ENCODE measurements at regions not wholly inside any gene's neighbourhood (a gene's known extent, or its start where the extent isn't known, plus 50 kb on each side); places are given as distances from the start of the nearest gene placed in this dataset.

DNA sequence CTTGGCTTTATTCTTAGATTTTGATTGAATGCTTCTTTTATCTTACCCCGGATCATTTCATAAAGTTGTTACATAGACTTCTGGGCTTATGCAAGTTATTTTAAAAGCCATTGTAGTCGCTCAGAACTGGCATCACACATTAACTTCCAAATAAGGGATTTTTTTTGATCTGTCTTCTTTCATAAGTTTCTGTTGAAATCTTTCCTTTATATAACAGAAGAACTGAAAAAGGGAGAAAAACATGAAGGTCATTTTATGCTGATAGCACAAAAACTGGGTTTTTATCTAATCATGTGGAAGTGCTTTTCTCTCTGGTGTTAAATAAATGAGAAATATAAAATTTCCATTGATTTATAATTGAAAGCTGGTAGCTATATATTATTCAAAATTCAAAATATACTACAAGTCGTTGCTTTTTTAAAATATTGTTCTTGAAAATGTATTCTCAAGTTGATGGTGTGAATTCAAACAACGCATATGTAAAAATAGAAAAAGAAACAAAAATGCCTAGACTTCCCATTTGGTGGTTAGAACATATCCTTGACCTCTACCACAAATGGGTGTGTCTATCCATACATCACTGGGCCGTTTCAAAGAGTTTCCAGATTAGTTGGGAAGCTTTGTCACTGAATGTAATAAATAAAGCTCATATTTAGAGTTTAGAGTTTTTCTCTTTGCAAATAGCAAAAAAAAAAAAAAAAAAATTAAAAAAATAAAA lies 258.3 kb upstream of the ZPLD1 start:
- dilution Hi-C loops (cut with MboI; ENCODE audit: extremely low pct_ligation_motif_present, low sequenced_read_pairs) = no loop called here
- CTCF ChIA-PET = interaction anchor here (0.6 to 2.9 kb wide), 4 partner anchors 20 to 109 kb away, joined by 3 to 17 read pairs (median 4); no protein-coding TSS in a partner anchor
- no TSS peak for BruUV-seq (replicated peaks)

DNA sequence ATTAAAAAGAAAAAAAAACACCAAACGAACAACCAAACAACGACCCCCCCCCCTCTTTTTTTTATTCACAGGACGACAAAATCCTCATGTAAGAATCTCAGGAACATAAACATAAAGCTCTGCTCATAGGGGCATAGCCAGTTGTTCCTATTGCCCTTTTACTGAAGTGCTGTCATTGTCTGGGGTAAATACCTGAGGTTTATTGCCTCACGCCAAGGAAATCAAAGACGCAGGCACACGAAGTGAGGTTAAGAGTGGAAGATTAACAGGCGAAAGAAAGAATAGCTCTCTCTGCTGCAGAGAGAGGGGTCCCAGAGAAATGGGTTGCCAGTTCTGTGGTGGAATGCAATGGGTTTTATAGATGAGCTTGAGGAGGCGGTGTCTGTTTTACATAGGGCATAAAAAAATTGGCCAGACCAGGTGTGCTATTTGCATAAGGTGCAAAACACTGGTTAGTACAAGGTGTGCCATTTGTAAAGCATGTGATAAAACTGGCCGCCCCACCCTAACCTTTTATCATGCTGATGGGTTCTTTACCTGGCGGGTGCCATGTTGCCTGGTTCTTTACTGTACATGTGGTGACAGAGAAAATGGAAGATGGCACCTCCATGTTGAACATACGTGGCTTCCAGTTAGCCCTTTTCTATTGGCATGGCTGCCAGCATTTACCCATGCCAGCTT lies 257.6 kb upstream of the ZPLD1 start:
- Histone ChIP-seq H3K4me3 (replicated peaks in 1 of 3; ENCODE audit: insufficient read depth in 1 of 3, low read depth in 1 of 3, low read length in 3 of 3) (no peak overlapping the region), H3K9me3 (replicated peaks; ENCODE audit: control insufficient read depth, insufficient read depth, low read length) (no peaks in the 10 kb centered on the region), H3K9ac (replicated peaks; ENCODE audit: extremely low read depth, insufficient read depth, low read length) (no peak overlapping the region), H3K79me2 (ENCODE audit: control insufficient read depth, insufficient read depth, low read length) (no peaks in the 10 kb centered on the region), H3K36me3 (ENCODE audit: control insufficient read depth in 2 of 2, extremely low read depth in 1 of 2, insufficient read depth in 2 of 2, low read length in 2 of 2) (no peaks in the 10 kb centered on the region), H4K20me1 (replicated peaks; ENCODE audit: control insufficient read depth, extremely low read depth, insufficient read depth, low read length) (no peaks in the 10 kb centered on the region), H3K27me3 (ENCODE audit: control insufficient read depth in 2 of 2, insufficient read depth in 2 of 2, low read length in 2 of 2) (no peaks in the 10 kb centered on the region), H3K4me2 (ENCODE audit: insufficient read depth, low read length) (no peak overlapping the region), H3K27ac (ENCODE audit: insufficient read depth, low read depth, low read length) (no peak overlapping the region), H3K4me1 (ENCODE audit: control insufficient read depth, extremely low read depth, insufficient read depth, low read length) (peaks cover 84% of the 10 kb centered on the region), H2AFZ (ENCODE audit: low read depth, low read length) (no peak overlapping the region), H3K9me1 (replicated peaks; ENCODE audit: control insufficient read depth, extremely low read depth, insufficient read depth, low read length) (no peaks in the 10 kb centered on the region)
- no peak for TF ChIP-seq GATA2 (IDR thresholded peaks at IDR 0.05; ENCODE audit: insufficient read depth, insufficient read length, low read depth, low read length)
- TF ChIP-seq POLR2AphosphoS5 (IDR thresholded peaks at IDR 0.05; ENCODE audit: insufficient read depth, low read depth, low read length) = no peak
- TF ChIP-seq, protein P1, sequence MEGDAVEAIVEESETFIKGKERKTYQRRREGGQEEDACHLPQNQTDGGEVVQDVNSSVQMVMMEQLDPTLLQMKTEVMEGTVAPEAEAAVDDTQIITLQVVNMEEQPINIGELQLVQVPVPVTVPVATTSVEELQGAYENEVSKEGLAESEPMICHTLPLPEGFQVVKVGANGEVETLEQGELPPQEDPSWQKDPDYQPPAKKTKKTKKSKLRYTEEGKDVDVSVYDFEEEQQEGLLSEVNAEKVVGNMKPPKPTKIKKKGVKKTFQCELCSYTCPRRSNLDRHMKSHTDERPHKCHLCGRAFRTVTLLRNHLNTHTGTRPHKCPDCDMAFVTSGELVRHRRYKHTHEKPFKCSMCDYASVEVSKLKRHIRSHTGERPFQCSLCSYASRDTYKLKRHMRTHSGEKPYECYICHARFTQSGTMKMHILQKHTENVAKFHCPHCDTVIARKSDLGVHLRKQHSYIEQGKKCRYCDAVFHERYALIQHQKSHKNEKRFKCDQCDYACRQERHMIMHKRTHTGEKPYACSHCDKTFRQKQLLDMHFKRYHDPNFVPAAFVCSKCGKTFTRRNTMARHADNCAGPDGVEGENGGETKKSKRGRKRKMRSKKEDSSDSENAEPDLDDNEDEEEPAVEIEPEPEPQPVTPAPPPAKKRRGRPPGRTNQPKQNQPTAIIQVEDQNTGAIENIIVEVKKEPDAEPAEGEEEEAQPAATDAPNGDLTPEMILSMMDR (IDR thresholded peaks at IDR 0.05; ENCODE audit: extremely low read depth in 1 of 2, insufficient read depth in 1 of 2, low read depth in 1 of 2, low read length in 2 of 2) = no peak
- TF ChIP-seq, protein P2, sequence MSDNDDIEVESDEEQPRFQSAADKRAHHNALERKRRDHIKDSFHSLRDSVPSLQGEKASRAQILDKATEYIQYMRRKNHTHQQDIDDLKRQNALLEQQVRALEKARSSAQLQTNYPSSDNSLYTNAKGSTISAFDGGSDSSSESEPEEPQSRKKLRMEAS (IDR thresholded peaks at IDR 0.05; ENCODE audit: insufficient read depth, insufficient read length) = no peak
- TF ChIP-seq FOS (IDR thresholded peaks at IDR 0.05; ENCODE audit: borderline replicate concordance, insufficient read depth, low read length) = no peak
- TF ChIP-seq JUN (IDR thresholded peaks at IDR 0.05; ENCODE audit: borderline replicate concordance, insufficient read depth, insufficient read length, low read depth) = no peak
- TF ChIP-seq MYC (IDR thresholded peaks at IDR 0.05; ENCODE audit: low read depth, low read length) = no peak
- TF ChIP-seq POLR2A (IDR thresholded peaks at IDR 0.05; ENCODE audit: low read depth, low read length) = no peak
- no peak for TF ChIP-seq EZH2 (IDR thresholded peaks at IDR 0.05; ENCODE audit: borderline replicate concordance, low read depth, low read length, severe bottlenecking)
- DNase-seq (ENCODE audit: low read depth, low spot score) = no peak
- ChIA-PET CTCF (interaction anchor here (0.6 to 1.6 kb wide), 3 partner anchors 48 to 170 kb away, joined by 3 to 4 read pairs (median 3); no protein-coding TSS in a partner anchor), POLR2A (no interaction called here)
- dilution Hi-C loops (cut with MboI; ENCODE audit: extremely low pct_ligation_motif_present, low sequenced_read_pairs) (no loop called here), intact Hi-C loops (cut with micrococcal nuclease) (no loop called here)
- no TSS peak for BruUV-seq (replicated peaks)
- FAIRE-seq = no peak

More for the DNA sequence above, 258.3 kb upstream of the ZPLD1 start:
- H3K9me3 ChIP-seq (replicated peaks; ENCODE audit: control insufficient read depth, insufficient read depth, low read length) = no peaks in the 10 kb centered on the region
- DNase-seq (ENCODE audit: low read depth, low spot score) (no peak), FAIRE-seq (no peak)
- H3K27ac ChIP-seq (ENCODE audit: insufficient read depth, low read depth, low read length) = no peak overlapping the region
- POLR2A ChIA-PET = interaction anchor here (0.6 kb wide), 1 partner anchor 15 kb away, joined by 4 read pairs; no protein-coding TSS in a partner anchor
- no peaks in the 10 kb centered on the region for H3K27me3 ChIP-seq (ENCODE audit: control insufficient read depth in 2 of 2, insufficient read depth in 2 of 2, low read length in 2 of 2)
- H3K79me2 ChIP-seq (ENCODE audit: control insufficient read depth, insufficient read depth, low read length) = no peaks in the 10 kb centered on the region
- no peak overlapping the region for H3K9ac ChIP-seq (replicated peaks; ENCODE audit: extremely low read depth, insufficient read depth, low read length)
- intact Hi-C loops (cut with micrococcal nuclease) = no loop called here
- peaks cover 77% of the 10 kb centered on the region for H3K4me1 ChIP-seq (ENCODE audit: control insufficient read depth, extremely low read depth, insufficient read depth, low read length)
- TF ChIP-seq FOS (IDR thresholded peaks at IDR 0.05; ENCODE audit: borderline replicate concordance, insufficient read depth, low read length) = no peak
- TF ChIP-seq EZH2 (IDR thresholded peaks at IDR 0.05; ENCODE audit: borderline replicate concordance, low read depth, low read length, severe bottlenecking) = no peak
- TF ChIP-seq GATA2 (IDR thresholded peaks at IDR 0.05; ENCODE audit: insufficient read depth, insufficient read length, low read depth, low read length) = no peak
- no peak for TF ChIP-seq POLR2AphosphoS5 (IDR thresholded peaks at IDR 0.05; ENCODE audit: insufficient read depth, low read depth, low read length)
- H2AFZ ChIP-seq (ENCODE audit: low read depth, low read length) = no peak overlapping the region
- no peaks in the 10 kb centered on the region for H3K9me1 ChIP-seq (replicated peaks; ENCODE audit: control insufficient read depth, extremely low read depth, insufficient read depth, low read length)
- H4K20me1 ChIP-seq (replicated peaks; ENCODE audit: control insufficient read depth, extremely low read depth, insufficient read depth, low read length) = no peaks in the 10 kb centered on the region
- no peaks in the 10 kb centered on the region for H3K36me3 ChIP-seq (ENCODE audit: control insufficient read depth in 2 of 2, extremely low read depth in 1 of 2, insufficient read depth in 2 of 2, low read length in 2 of 2)
- no peak overlapping the region for H3K4me2 ChIP-seq (ENCODE audit: insufficient read depth, low read length)
- no peak overlapping the region for H3K4me3 ChIP-seq (replicated peaks in 1 of 3; ENCODE audit: insufficient read depth in 1 of 3, low read depth in 1 of 3, low read length in 3 of 3)
